ENCODE measurements at regions not wholly inside any gene's neighbourhood (a gene's known extent, or its start where the extent isn't known, plus 50 kb on each side); places are given as distances from the start of the nearest gene placed in this dataset.
"Not testable (repeated sequence)": the region's sequence is repeated elsewhere in the genome, so short reads cannot be mapped to it uniquely, and the experiment has no call there.

- H3K18ac ChIP-seq (ENCODE audit: extremely low read depth, low read length); H4K91ac ChIP-seq (replicated peaks; ENCODE audit: insufficient read length, low read length); H3K9me3 ChIP-seq (ENCODE audit: insufficient read depth in 2 of 2, low read depth in 1 of 2, low read length in 1 of 2); H3K27ac ChIP-seq (ENCODE audit: low read depth, low read length); H3K79me2 ChIP-seq (ENCODE audit: control insufficient read depth in 1 of 2, insufficient read depth in 2 of 2, low read length in 2 of 2); H3K9ac ChIP-seq (replicated peaks in 1 of 4; ENCODE audit: extremely low read depth in 1 of 4, low read depth in 3 of 4, low read length in 3 of 4); H3K14ac ChIP-seq (ENCODE audit: insufficient read length); H4K5ac ChIP-seq (ENCODE audit: insufficient read length, low read depth, low read length); H4K20me1 ChIP-seq (replicated peaks in 1 of 2; ENCODE audit: control insufficient read depth in 1 of 2, insufficient read depth in 2 of 2, low read length in 2 of 2); H2BK120ac ChIP-seq (replicated peaks; ENCODE audit: low read depth, low read length); H2BK20ac ChIP-seq (ENCODE audit: low read length); H3K4ac ChIP-seq (replicated peaks; ENCODE audit: insufficient read length, low read depth, low read length); H4K8ac ChIP-seq (ENCODE audit: extremely low read depth, insufficient read depth, low read length); H2AK5ac ChIP-seq (ENCODE audit: low read depth, low read length); FAIRE-seq; H3K23ac ChIP-seq (ENCODE audit: insufficient read length); H3K56ac ChIP-seq (replicated peaks; ENCODE audit: insufficient read length, low read depth, low read length); H2BK15ac ChIP-seq (ENCODE audit: low read length); H2BK12ac ChIP-seq (ENCODE audit: low read depth, low read length); H3K23me2 ChIP-seq (ENCODE audit: low read depth, low read length); H2BK5ac ChIP-seq (ENCODE audit: low read depth, low read length); H2AFZ ChIP-seq (ENCODE audit: low read length); H3K4me1 ChIP-seq (replicated peaks in 1 of 4; ENCODE audit: control insufficient read depth in 3 of 4, insufficient read depth in 4 of 4, low read length in 3 of 4); H3K4me2 ChIP-seq (ENCODE audit: insufficient read depth in 1 of 2, low read depth in 2 of 2, low read length in 2 of 2); POLR2A ChIA-PET (ENCODE audit: partially characterized antibody); H3K79me1 ChIP-seq (ENCODE audit: low read depth, low read length); H3K27me3 ChIP-seq (replicated peaks in 1 of 4; ENCODE audit: control insufficient read depth in 3 of 4, extremely low read depth in 1 of 4, insufficient read depth in 3 of 4, low read length in 3 of 4); H3K4me3 ChIP-seq (ENCODE audit: extremely low read depth in 1 of 4, insufficient read depth in 2 of 4, low read depth in 3 of 4, low read length in 4 of 4); H3K36me3 ChIP-seq (ENCODE audit: control insufficient read depth in 2 of 4, insufficient read depth in 4 of 4, low read length in 3 of 4): not testable (repeated sequence)
- DNase-seq (ENCODE audit: low read depth in 1 of 2, low spot score in 2 of 2): peak in 1 of 2 experiments; percentile 90
- TF ChIP-seq CTCF (IDR thresholded peaks at IDR 0.05; ENCODE audit: control extremely low read depth in 1 of 3, insufficient read depth in 1 of 3, low read depth in 1 of 3, low read length in 3 of 3) (peak; percentile 54 to 64 (median 60)), RAD21 (IDR thresholded peaks at IDR 0.05 in 1 of 2, conservative IDR thresholded peaks at IDR 0.05 in 1 of 2; ENCODE audit: low read depth in 2 of 2, low read length in 2 of 2) (peak; percentile 11 to 49; a peak in 3 of 4 replicates)
- CTCF ChIA-PET (ENCODE audit: partially characterized antibody): interaction anchor here (0.6 to 2.1 kb wide), 8 partner anchors 8 to 1291 kb away, joined by 3 to 8 read pairs (median 4); no protein-coding TSS in a partner anchor
- WGBS, 2 experiments (ENCODE audit: extremely low coverage in 1 of 2, insufficient coverage in 1 of 2, insufficient read length in 1 of 2, insufficient replicate concordance in 2 of 2, low coverage in 1 of 2, low lambda C conversion rate in 2 of 2, missing lambda C conversion rate in 1 of 2): 62% methylated on average over 27 of the region's 37 CpGs; no CpG with 5 or more reads in 1 of the 2 experiments
Observed at GRCh38 chr5:50922134-50922941, 255.9 kb downstream of the PARP8 start.

Measured in H1 (cell line).